HG03521 (cell line): ENCODE measurements at regions not wholly inside any gene's neighbourhood (a gene's known extent, or its start where the extent isn't known, plus 50 kb on each side); places are given as distances from the start of the nearest gene placed in this dataset.

Experiments
- ATAC-seq: cut with Tn5 transposase; IDR thresholded peaks from one replicate; pipeline ENCODE4 v1.9.1; 2021; ENCODE audit warnings: mild to moderate bottlenecking, moderate library complexity; ENCODE audit not compliant: unreplicated experiment

DNA sequence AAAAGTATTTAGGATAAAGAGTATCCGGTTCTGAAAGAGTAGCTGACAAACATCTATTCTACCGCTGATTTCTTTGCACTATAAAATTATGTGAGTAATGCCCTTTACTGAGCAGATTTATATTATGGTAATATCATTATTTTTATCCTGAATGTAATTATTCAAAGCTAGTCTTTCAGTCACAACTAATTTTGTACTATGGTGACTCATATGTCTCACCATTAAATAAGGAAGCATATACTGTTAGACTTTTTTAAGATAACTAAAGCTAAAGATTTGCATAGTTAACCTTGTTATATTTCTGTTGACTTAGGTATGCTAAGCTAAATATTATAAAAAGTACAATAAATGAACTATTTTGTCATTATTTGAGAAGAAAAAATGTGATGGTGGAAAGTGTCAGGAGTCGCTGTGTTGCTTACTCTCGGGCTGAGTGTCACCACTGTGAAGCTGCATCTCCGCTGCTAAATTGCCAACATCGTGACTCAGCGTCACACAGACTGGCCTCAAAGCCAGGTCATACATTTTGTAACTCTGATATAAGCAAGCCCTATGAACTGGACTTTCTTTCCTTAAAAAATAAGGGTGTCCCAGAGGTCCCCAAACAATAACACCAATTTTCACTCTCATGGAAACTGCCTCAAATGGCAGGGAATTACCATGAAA is 69.1 kb upstream of the SSTR1 start:
- ATAC-seq = no peak

DNA sequence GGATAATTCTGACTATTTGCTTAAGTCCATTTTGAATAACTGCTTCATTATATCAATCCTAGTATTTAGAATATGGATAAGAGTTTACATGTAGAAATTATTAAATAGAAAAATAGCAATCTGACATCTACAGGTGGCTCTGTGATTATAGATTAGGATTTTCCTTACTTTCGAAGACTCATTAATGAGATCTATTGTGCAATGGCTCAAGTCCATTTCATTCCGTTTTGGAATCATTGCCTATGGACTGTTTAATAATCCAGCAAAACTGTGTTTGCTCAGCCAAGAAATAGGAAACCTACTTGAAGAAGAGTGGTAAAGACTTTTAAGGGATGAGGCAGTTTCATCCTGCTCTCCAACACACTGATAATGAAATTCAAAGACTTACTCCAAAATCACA is 67.8 kb upstream of the SSTR1 start:
- no peak for ATAC-seq

DNA sequence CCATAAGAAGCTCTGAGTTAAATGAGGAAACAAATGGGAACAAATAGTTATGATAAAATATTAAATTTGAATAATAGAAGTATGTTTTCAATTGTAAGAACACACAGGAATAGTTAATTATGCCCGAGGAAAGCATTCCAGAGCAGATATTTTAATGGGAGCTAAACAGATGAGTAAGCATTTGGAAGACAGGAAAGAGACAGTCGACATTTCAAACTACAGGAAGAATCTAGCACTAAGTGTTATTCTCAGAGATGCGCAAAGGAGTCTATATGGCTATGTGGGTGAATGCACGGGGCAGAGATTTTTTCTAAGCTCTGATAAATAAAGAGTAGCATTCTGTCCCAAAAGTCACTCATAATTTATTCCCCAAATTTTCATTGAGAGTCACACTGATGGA is 64.5 kb upstream of the SSTR1 start:
- no peak for ATAC-seq

- ATAC-seq = no peak
These were observed 63.8 kb upstream of the SSTR1 start for GRCh38 chr14:38143659-38144505.

DNA sequence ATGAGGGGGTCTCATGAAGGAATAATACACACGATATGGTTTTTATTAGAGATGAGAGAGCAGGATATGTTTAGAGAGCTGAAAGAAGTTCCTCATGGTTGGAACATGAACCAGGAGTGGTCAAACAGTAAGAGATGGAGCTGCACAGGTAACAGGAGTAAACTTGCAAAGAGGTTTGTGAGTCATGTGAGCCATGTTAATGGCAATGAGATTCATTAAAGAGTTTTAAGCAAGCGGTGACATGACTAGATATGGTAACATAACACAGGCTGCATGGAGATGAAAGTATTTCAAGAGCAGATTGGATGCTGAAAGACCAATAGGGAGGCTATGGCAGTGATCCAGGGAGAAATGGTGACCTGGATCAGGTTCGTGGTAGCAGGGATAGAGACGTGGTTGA is 62.6 kb upstream of the SSTR1 start:
- no peak for ATAC-seq

DNA sequence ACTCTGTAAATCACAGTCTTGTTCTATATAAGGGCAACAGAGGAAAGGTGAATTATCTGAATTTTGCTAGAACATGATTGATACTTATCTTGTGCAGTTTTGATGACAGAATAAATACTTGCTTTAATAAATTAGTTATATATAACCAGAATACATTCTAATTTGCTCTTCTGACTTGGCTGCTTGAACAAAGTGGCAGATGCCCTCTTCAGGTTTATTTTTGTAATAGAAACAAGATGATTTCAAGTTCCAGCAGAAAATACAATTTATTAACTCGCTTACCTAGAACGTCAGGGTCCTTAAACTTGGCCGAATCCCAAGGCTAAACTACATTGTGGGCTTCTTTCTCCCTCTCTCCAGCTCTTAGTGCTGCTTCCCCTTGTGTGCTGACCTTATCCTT is 57.6 kb upstream of the SSTR1 start:
- no peak for ATAC-seq
